ENCODE measurements at regions not wholly inside any gene's neighbourhood (a gene's known extent, or its start where the extent isn't known, plus 50 kb on each side); places are given as distances from the start of the nearest gene placed in this dataset.

- DNase-seq (ENCODE audit: low read depth) = no peak
Observed at GRCh38 chr20:52864916-52865605, 107.1 kb upstream of the TSHZ2 start.

DNA sequence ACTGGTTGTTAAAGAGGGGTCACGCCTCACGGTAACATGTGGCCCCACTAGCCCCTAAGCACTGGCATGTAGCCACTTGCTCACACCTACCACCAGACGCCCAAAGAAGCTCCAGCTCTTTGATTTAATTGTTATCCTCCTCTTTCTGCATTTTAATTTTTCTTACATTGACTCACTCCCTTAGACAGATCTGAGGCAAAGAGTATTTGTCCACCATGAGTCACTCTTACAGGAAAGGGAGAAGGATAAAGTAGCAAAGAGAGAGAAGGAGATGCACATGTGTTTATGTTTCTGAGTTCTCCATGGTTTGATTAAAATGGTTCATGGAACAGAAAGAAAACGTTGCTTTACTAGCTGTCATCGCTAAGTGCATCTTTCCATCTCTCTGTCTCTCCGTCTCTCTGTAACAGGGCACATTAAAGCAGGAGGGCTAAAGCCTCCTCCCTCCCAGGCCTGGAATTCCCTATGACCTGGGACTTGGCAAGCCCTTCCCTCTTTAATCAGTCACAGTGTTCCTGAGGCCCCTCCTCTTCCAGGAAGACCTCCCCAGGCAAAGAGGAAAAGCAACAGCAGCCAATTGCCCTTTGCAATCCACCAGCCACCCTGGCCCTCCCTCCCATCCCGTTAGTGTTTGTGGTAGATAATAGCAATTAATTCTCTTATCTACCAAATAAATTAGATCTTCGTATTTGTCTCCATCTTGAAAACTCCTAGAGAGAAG is 112.8 kb upstream of the TSHZ2 start:
- no peak for DNase-seq (ENCODE audit: low read depth)

GRCh38 chr20:52852714-52853113 is 119.4 kb upstream of the TSHZ2 start:
- no peak for DNase-seq (ENCODE audit: low read depth)

- DNase-seq (ENCODE audit: low read depth) = no peak
Observed at GRCh38 chr20:52847731-52848359, 124.3 kb upstream of the TSHZ2 start.

GRCh38 chr20:52847029-52847660 is 125.0 kb upstream of the TSHZ2 start:
- no peak for DNase-seq (ENCODE audit: low read depth)

DNA sequence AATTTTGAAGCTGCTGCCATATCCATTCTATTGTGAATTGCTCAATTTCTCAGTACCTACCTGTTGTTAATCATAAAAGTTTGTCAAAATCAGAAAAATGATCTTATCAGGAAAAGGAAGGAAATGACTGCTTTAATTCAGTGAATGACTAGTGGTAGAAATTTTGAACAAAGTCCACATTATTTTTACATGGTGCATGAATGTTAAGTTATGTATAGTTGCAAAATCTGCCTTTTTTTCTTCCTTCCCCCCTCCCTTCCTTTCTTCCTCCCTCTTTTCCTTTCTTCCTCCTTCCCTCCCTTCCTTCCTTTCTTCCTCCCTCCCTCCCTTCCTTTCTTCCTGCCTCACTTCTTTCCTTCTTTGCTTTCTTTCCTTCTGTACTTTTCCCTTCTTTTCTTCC is 127.1 kb upstream of the TSHZ2 start:
- DNase-seq (ENCODE audit: low read depth) = no peak

GRCh38 chr20:52843425-52843824 is 128.7 kb upstream of the TSHZ2 start:
- no peak for DNase-seq (ENCODE audit: low read depth)

DNA sequence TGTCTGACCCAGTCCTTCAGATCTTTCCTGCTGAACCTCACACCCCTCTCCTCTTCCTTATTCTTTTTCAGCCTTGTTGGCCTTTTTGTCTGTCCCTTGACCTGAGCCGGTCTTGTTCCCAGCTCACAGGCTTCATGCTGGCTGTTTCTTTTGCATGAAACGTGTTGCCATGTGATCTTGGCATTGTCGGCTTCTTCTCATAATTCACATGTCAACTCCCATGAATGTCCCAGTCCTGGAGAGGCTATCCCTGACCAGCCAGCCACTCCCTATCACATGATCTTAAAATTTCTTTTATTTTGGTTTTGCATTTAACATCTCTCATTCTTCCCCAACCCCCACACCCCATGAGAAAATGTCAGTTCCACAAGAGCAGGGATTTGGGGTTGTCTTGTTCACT is 131.2 kb upstream of the TSHZ2 start:
- DNase-seq (ENCODE audit: low read depth) = no peak

- DNase-seq (ENCODE audit: low read depth) = no peak
Observed at GRCh38 chr20:52840041-52840440, 132.1 kb upstream of the TSHZ2 start.

GRCh38 chr20:52838510-52839241 is 133.5 kb upstream of the TSHZ2 start:
- DNase-seq (ENCODE audit: low read depth) = no peak

- no peak for DNase-seq (ENCODE audit: low read depth)
Observed at GRCh38 chr20:52837378-52837777, 134.8 kb upstream of the TSHZ2 start.

GRCh38 chr20:52833901-52834300 is 138.3 kb upstream of the TSHZ2 start:
- DNase-seq (ENCODE audit: low read depth) = no peak

DNA sequence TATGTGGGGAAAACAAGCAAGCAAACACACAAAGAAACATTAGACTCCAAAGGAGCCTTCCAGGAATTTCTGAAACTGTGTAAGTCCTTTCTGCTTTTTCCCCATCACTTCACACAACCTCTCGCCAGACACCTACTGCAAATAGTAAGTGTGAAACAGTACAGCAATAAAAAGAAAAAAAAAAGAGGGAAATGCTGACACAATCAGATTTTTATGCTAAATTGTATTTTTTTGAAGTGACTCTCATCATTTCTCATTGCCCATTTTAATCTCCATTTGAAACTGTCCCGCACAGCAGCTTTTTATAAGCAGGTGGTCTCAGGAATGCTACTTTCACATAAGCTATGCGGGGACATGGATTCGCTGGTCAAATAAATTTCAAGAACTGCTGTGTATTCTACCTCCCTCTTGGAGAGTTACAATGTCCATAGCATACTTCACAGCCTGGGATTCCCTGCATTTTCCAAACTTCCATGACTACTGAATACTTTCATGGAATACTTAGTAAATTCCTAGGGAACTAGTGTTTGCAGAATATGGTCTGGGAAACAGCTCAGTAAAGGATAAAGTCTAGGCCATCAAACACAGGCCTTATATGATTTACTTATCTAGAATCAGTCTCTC is 139.9 kb upstream of the TSHZ2 start:
- DNase-seq (ENCODE audit: low read depth) = no peak

GRCh38 chr20:52830598-52830997 is 141.6 kb upstream of the TSHZ2 start:
- DNase-seq (ENCODE audit: low read depth) = no peak

GRCh38 chr20:52829111-52829510 is 143.0 kb upstream of the TSHZ2 start:
- no peak for DNase-seq (ENCODE audit: low read depth)

- DNase-seq (ENCODE audit: low read depth) = no peak
Observed at GRCh38 chr20:52828199-52828598, 144.0 kb upstream of the TSHZ2 start.

DNA sequence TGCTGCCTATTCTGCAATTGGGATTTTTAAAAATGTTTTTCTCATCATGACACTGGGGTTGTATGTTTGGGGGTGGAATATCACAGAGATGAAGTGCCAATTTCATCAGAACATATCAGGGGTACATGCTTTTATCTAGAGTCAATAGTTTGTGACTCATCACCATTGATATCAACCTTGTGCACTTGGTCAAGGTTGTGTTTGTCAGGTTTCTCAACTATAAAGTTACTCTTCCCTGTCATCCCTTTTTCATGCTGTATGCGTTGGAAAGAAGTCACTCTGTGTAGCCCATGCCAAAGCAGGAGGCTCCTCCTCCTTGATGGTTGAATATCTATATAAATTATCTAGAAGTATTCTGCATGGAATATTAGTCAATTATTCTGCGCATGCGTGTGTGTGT is 145.4 kb upstream of the TSHZ2 start:
- DNase-seq (ENCODE audit: low read depth) = no peak

- DNase-seq (ENCODE audit: low read depth) = no peak
Observed at GRCh38 chr20:52826321-52826720, 145.8 kb upstream of the TSHZ2 start.

DNA sequence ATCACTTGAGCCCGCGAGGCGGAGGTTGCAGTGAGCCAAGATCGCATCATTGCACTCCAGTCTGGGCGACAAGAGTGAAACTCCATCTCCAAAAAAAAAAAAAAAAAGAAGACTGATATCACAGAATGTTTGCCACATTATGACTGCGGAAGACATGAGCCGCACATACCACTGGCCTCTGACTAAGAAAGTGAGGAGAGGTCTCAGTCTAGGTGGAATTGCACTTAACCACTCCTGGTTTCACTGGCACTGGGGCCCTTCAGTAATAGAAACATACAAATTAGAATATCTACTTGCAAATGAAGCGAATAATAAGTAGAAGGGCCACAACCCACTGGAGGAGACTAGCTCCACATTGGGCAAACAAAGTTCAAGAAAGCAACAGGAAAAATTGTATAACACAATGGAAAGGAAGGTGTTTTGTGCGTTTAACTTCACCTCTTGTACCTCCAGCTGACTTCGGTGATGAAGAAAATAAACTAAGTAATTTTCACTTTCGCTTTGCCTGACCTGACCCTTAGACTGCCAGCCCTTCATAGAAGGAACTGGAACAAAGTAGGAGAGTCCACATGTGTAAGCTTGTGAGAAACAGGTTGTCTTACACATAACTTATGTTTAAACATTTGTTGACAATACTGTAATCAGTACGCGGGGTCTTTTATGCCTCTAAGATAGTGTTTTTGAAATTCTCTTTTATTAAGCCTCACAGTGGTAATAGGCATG is 147.5 kb upstream of the TSHZ2 start:
- DNase-seq (ENCODE audit: low read depth) = no peak

DNA sequence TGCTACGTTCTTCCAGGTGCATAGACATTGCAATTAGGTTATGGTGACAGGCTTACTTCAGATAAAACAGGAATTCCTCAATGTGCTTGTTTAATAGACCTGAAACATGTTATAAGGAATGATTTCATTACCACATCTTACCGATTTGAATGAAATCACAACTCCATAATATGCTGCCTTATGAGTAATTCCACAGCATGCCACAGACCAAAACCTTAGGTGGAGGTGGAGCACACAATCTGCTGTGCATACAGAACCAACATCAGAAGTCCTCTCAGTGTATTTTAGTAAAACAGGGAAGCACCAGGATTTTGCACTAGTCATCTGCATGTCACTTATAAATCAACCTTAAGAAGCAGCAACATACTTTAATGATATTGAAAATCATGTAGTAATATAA is 148.9 kb upstream of the TSHZ2 start:
- no peak for DNase-seq (ENCODE audit: low read depth)

GRCh38 chr20:52820641-52821292 is 151.4 kb upstream of the TSHZ2 start:
- DNase-seq (ENCODE audit: low read depth) = no peak

Data from amniotic epithelial cell (primary cell).